Ovary (tissue), 3 donors: ENCODE measurements at regions not wholly inside any gene's neighbourhood (a gene's known extent, or its start where the extent isn't known, plus 50 kb on each side); places are given as distances from the start of the nearest gene placed in this dataset.

Experiments used
- CTCF ChIP-seq, 3 donors: fragments of 450-650 bp in 2 of 3; fragments of 200-600 bp in 1 of 3; IDR thresholded peaks; one replicate each; pipeline versions ENCODE4 v1.5.1 to v1.8.0; 2016 to 2022; ENCODE audit warnings: antibody characterized with exemption in 3 of 3, mild to moderate bottlenecking in 1 of 3
- EP300 ChIP-seq: sonication (generic); formaldehyde crosslinking; IDR thresholded peaks from one replicate; pipeline ENCODE4 v1.6.1; 2017; ENCODE audit warnings: antibody characterized with exemption
- POLR2A ChIP-seq: fragments of 450-650 bp; IDR thresholded peaks from one replicate; pipeline ENCODE4 v1.6.1; 2017; ENCODE audit warnings: antibody characterized with exemption, mild to moderate bottlenecking, moderate library complexity
- donor health status: DM: no; HTN: no; CAD: no.

DNA sequence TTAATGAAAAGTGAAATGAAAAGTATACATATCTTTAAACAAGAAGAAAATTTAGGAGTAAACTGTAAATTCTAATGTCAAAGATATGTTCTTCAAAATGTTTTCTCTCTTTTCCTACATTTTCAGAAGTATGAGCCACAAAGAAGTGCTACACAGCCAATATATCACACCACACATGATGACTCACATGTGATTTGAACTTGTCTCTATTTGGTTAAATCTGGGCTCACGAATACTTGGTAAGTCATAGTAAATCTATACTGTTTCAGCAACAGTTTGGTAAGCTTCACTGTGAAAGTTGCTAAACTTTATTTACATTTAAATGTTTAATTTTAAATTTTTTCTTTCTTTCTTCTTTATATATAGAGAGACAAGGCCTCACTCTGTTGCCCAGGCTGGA, 380.6 kb upstream of the IGFBP3 start:
- no peak for TF ChIP-seq CTCF (IDR thresholded peaks at IDR 0.05)
- TF ChIP-seq POLR2A = no peak
- TF ChIP-seq EP300 = no peak
